ENCODE measurements at regions not wholly inside any gene's neighbourhood (a gene's known extent, or its start where the extent isn't known, plus 50 kb on each side); places are given as distances from the start of the nearest gene placed in this dataset.
"Not testable (repeated sequence)": the region's sequence is repeated elsewhere in the genome, so short reads cannot be mapped to it uniquely, and the experiment has no call there.

- H3K36me3 ChIP-seq = no peaks in the 10 kb centered on the region
- no peak for DNase-seq
- H3K4me3 ChIP-seq = no peak overlapping the region
- no peak for ATAC-seq
- intact Hi-C loops (cut with DNase I) = no loop called here
- H3K27me3 ChIP-seq = peaks cover 6% of the 10 kb centered on the region
- no peak overlapping the region for H3K27ac ChIP-seq
- H3K4me1 ChIP-seq = no peaks in the 10 kb centered on the region
- no peaks in the 10 kb centered on the region for H3K9me3 ChIP-seq
- no peak for TF ChIP-seq CTCF (IDR thresholded peaks at IDR 0.05)
Measured at GRCh38 chr10:2772816-2773631, 294.3 kb upstream of the PFKP start.

- DNase-seq (no peak), ATAC-seq (no peak)
- no peaks in the 10 kb centered on the region for H3K4me1 ChIP-seq
- no peaks in the 10 kb centered on the region for H3K9me3 ChIP-seq
- no peaks in the 10 kb centered on the region for H3K36me3 ChIP-seq
- H3K27me3 ChIP-seq = peaks cover 6% of the 10 kb centered on the region
- intact Hi-C loops (cut with DNase I) = no loop called here
- H3K27ac ChIP-seq = no peak overlapping the region
- TF ChIP-seq CTCF (IDR thresholded peaks at IDR 0.05) = no peak
- H3K4me3 ChIP-seq = no peak overlapping the region
Measured at GRCh38 chr10:2772135-2772534, 295.2 kb upstream of the PFKP start.

GRCh38 chr10:2767293-2767692 lies 300.1 kb upstream of the PFKP start:
- ATAC-seq; H3K4me1 ChIP-seq; H3K27ac ChIP-seq; intact Hi-C loops (cut with DNase I); H3K4me3 ChIP-seq; H3K9me3 ChIP-seq; H3K27me3 ChIP-seq; H3K36me3 ChIP-seq; DNase-seq: not testable (repeated sequence)

- DNase-seq = no peak
- Histone ChIP-seq H3K27me3 (no peaks in the 10 kb centered on the region), H3K4me3 (no peak overlapping the region), H3K9me3 (no peaks in the 10 kb centered on the region), H3K4me1 (no peaks in the 10 kb centered on the region), H3K36me3 (no peaks in the 10 kb centered on the region), H3K27ac (no peak overlapping the region)
- ATAC-seq = no peak
- intact Hi-C loops (cut with DNase I) = no loop called here
- no peak for TF ChIP-seq CTCF (IDR thresholded peaks at IDR 0.05)
Measured at GRCh38 chr10:2761971-2762370, 305.4 kb upstream of the PFKP start.

- Histone ChIP-seq H3K27ac (no peak overlapping the region), H3K4me3 (no peak overlapping the region), H3K4me1 (no peaks in the 10 kb centered on the region), H3K27me3 (no peaks in the 10 kb centered on the region), H3K36me3 (no peaks in the 10 kb centered on the region), H3K9me3 (no peaks in the 10 kb centered on the region)
- no peak for ATAC-seq
- DNase-seq = no peak
- no peak for TF ChIP-seq CTCF (IDR thresholded peaks at IDR 0.05)
- intact Hi-C loops (cut with DNase I) = no loop called here
Measured at GRCh38 chr10:2761311-2761710, 306.0 kb upstream of the PFKP start.

- no peak for TF ChIP-seq CTCF (IDR thresholded peaks at IDR 0.05)
- Histone ChIP-seq H3K36me3 (no peaks in the 10 kb centered on the region), H3K27me3 (no peaks in the 10 kb centered on the region), H3K4me1 (no peaks in the 10 kb centered on the region), H3K27ac (no peak overlapping the region), H3K9me3 (no peaks in the 10 kb centered on the region), H3K4me3 (no peak overlapping the region)
- intact Hi-C loops (cut with DNase I) = no loop called here
- DNase-seq = no peak
- ATAC-seq = no peak
Measured at GRCh38 chr10:2760736-2761135, 306.6 kb upstream of the PFKP start.

Measured in upper lobe of right lung (tissue), 1 donor.